ENCODE measurements at regions not wholly inside any gene's neighbourhood (a gene's known extent, or its start where the extent isn't known, plus 50 kb on each side); places are given as distances from the start of the nearest gene placed in this dataset.

GRCh38 chr11:81886406-81887075, 847.1 kb downstream of the FAM181B start:
- Histone ChIP-seq H3K4me3 (ENCODE audit: low read length in 3 of 3) (no peak overlapping the region), H3K4me1 (ENCODE audit: control insufficient read depth in 2 of 3, insufficient read depth in 2 of 3, low read depth in 1 of 3, low read length in 3 of 3) (no peaks in the 10 kb centered on the region), H3K36me3 (ENCODE audit: control insufficient read depth in 2 of 3, insufficient read depth in 3 of 3, low read length in 3 of 3) (no peaks in the 10 kb centered on the region), H3K9me3 (ENCODE audit: control insufficient read depth in 2 of 3, insufficient read depth in 1 of 3, low read length in 3 of 3) (peaks cover 0 to 8% (median 0%) of the 10 kb centered on the region in 3 donors), H3K27me3 (ENCODE audit: control insufficient read depth, insufficient read depth, low read length) (no peaks in the 10 kb centered on the region), H3K27ac (ENCODE audit: low read depth in 2 of 2, low read length in 2 of 2) (no peak overlapping the region), H3K9ac (ENCODE audit: low read length in 3 of 3) (no peak overlapping the region)
- DNase-seq (no peak), FAIRE-seq (no peak)
- TF ChIP-seq CTCF (IDR thresholded peaks at IDR 0.05; ENCODE audit: borderline replicate concordance, extremely low read depth, insufficient read depth) = no peak
- intact Hi-C loops (cut with DNase I) = no loop called here

GRCh38 chr11:81874635-81875034, 859.0 kb downstream of the FAM181B start:
- FAIRE-seq (no peak), DNase-seq (no peak)
- no peaks in the 10 kb centered on the region for H3K4me1 ChIP-seq (ENCODE audit: control insufficient read depth in 2 of 3, insufficient read depth in 2 of 3, low read depth in 1 of 3, low read length in 3 of 3)
- intact Hi-C loops (cut with DNase I) = no loop called here
- no peak overlapping the region for H3K4me3 ChIP-seq (ENCODE audit: low read length in 3 of 3)
- no peaks in the 10 kb centered on the region for H3K27me3 ChIP-seq (ENCODE audit: control insufficient read depth, insufficient read depth, low read length)
- H3K27ac ChIP-seq (ENCODE audit: low read depth in 2 of 2, low read length in 2 of 2) = no peak overlapping the region
- H3K36me3 ChIP-seq (ENCODE audit: control insufficient read depth in 2 of 3, insufficient read depth in 3 of 3, low read length in 3 of 3) = no peaks in the 10 kb centered on the region
- no peak overlapping the region for H3K9ac ChIP-seq (ENCODE audit: low read length in 3 of 3)
- TF ChIP-seq CTCF (IDR thresholded peaks at IDR 0.05; ENCODE audit: borderline replicate concordance, extremely low read depth, insufficient read depth) = no peak
- no peaks in the 10 kb centered on the region for H3K9me3 ChIP-seq (ENCODE audit: control insufficient read depth in 2 of 3, insufficient read depth in 1 of 3, low read length in 3 of 3)

- Histone ChIP-seq H3K4me3 (ENCODE audit: low read length in 3 of 3) (no peak overlapping the region), H3K9ac (ENCODE audit: low read length in 3 of 3) (no peak overlapping the region), H3K27me3 (ENCODE audit: control insufficient read depth, insufficient read depth, low read length) (no peaks in the 10 kb centered on the region), H3K27ac (ENCODE audit: low read depth in 2 of 2, low read length in 2 of 2) (no peak overlapping the region), H3K4me1 (ENCODE audit: control insufficient read depth in 2 of 3, insufficient read depth in 2 of 3, low read depth in 1 of 3, low read length in 3 of 3) (no peaks in the 10 kb centered on the region), H3K9me3 (ENCODE audit: control insufficient read depth in 2 of 3, insufficient read depth in 1 of 3, low read length in 3 of 3) (no peaks in the 10 kb centered on the region), H3K36me3 (ENCODE audit: control insufficient read depth in 2 of 3, insufficient read depth in 3 of 3, low read length in 3 of 3) (no peaks in the 10 kb centered on the region)
- FAIRE-seq (no peak), DNase-seq (no peak)
- intact Hi-C loops (cut with DNase I) = no loop called here
- TF ChIP-seq CTCF (IDR thresholded peaks at IDR 0.05; ENCODE audit: borderline replicate concordance, extremely low read depth, insufficient read depth) = no peak
Measured at GRCh38 chr11:81870815-81871214, 862.8 kb downstream of the FAM181B start.

GRCh38 chr11:81870066-81870412, 863.6 kb downstream of the FAM181B start:
- Histone ChIP-seq H3K4me1 (ENCODE audit: control insufficient read depth in 2 of 3, insufficient read depth in 2 of 3, low read depth in 1 of 3, low read length in 3 of 3) (no peaks in the 10 kb centered on the region), H3K9ac (ENCODE audit: low read length in 3 of 3) (no peak overlapping the region), H3K27ac (ENCODE audit: low read depth in 2 of 2, low read length in 2 of 2) (no peak overlapping the region), H3K27me3 (ENCODE audit: control insufficient read depth, insufficient read depth, low read length) (no peaks in the 10 kb centered on the region), H3K36me3 (ENCODE audit: control insufficient read depth in 2 of 3, insufficient read depth in 3 of 3, low read length in 3 of 3) (no peaks in the 10 kb centered on the region), H3K9me3 (ENCODE audit: control insufficient read depth in 2 of 3, insufficient read depth in 1 of 3, low read length in 3 of 3) (no peaks in the 10 kb centered on the region), H3K4me3 (ENCODE audit: low read length in 3 of 3) (no peak overlapping the region)
- DNase-seq (no peak), FAIRE-seq (no peak)
- intact Hi-C loops (cut with DNase I) = no loop called here
- TF ChIP-seq CTCF (IDR thresholded peaks at IDR 0.05; ENCODE audit: borderline replicate concordance, extremely low read depth, insufficient read depth) = no peak
